Inferior parietal cortex (tissue), 1 donor: ENCODE measurements at regions not wholly inside any gene's neighbourhood (a gene's known extent, or its start where the extent isn't known, plus 50 kb on each side); places are given as distances from the start of the nearest gene placed in this dataset.
"Not testable (repeated sequence)": the region's sequence is repeated elsewhere in the genome, so short reads cannot be mapped to it uniquely, and the experiment has no call there.

Experiments
- DNase-seq: peaks from one replicate; pipeline ENCODE4 v3.0.0-alpha.2; 2016; ENCODE audit errors: extremely low spot score

- no peak for DNase-seq
Observed at GRCh38 chr1:98129491-98129890, 208.7 kb upstream of the DPYD start.

GRCh38 chr1:98126740-98127139 lies 205.9 kb upstream of the DPYD start:
- DNase-seq = no peak

GRCh38 chr1:98121646-98122045 lies 200.8 kb upstream of the DPYD start:
- no peak for DNase-seq

GRCh38 chr1:98119796-98120195 lies 199.0 kb upstream of the DPYD start:
- DNase-seq = no peak

GRCh38 chr1:98113811-98114210 lies 193.0 kb upstream of the DPYD start:
- DNase-seq = no peak

- no peak for DNase-seq
Observed at GRCh38 chr1:98112626-98113025, 191.8 kb upstream of the DPYD start.

GRCh38 chr1:98110674-98111073 lies 189.8 kb upstream of the DPYD start:
- no peak for DNase-seq

GRCh38 chr1:98108378-98108777 lies 187.5 kb upstream of the DPYD start:
- not testable (repeated sequence) for DNase-seq

- DNase-seq = no peak
Observed at GRCh38 chr1:98107256-98107655, 186.4 kb upstream of the DPYD start.

GRCh38 chr1:98104289-98104688 lies 183.5 kb upstream of the DPYD start:
- peak; percentile 11 for DNase-seq

- DNase-seq = no peak
Observed at GRCh38 chr1:98103617-98104285, 182.9 kb upstream of the DPYD start.

- no peak for DNase-seq
Observed at GRCh38 chr1:98102345-98103030, 181.7 kb upstream of the DPYD start.

GRCh38 chr1:98101364-98101763 lies 180.5 kb upstream of the DPYD start:
- no peak for DNase-seq

GRCh38 chr1:98099501-98099900 lies 178.7 kb upstream of the DPYD start:
- DNase-seq = no peak

GRCh38 chr1:98098473-98098872 lies 177.6 kb upstream of the DPYD start:
- no peak for DNase-seq

- DNase-seq = no peak
Observed at GRCh38 chr1:98090351-98090750, 169.5 kb upstream of the DPYD start.

GRCh38 chr1:98088381-98088780 lies 167.5 kb upstream of the DPYD start:
- no peak for DNase-seq

GRCh38 chr1:98086796-98087441 lies 166.1 kb upstream of the DPYD start:
- DNase-seq = no peak

- DNase-seq = no peak
Observed at GRCh38 chr1:98086156-98086555, 165.3 kb upstream of the DPYD start.

- no peak for DNase-seq
Observed at GRCh38 chr1:98084188-98084587, 163.4 kb upstream of the DPYD start.

GRCh38 chr1:98081944-98082343 lies 161.1 kb upstream of the DPYD start:
- DNase-seq = no peak

GRCh38 chr1:98078596-98078995 lies 157.8 kb upstream of the DPYD start:
- DNase-seq = no peak

GRCh38 chr1:98077691-98078090 lies 156.9 kb upstream of the DPYD start:
- no peak for DNase-seq
